CD4-positive, alpha-beta memory T cell (primary cell): ENCODE measurements at regions not wholly inside any gene's neighbourhood (a gene's known extent, or its start where the extent isn't known, plus 50 kb on each side); places are given as distances from the start of the nearest gene placed in this dataset.
"Not testable (repeated sequence)": the region's sequence is repeated elsewhere in the genome, so short reads cannot be mapped to it uniquely, and the experiment has no call there.

Source experiments
- CTCF ChIA-PET: fragments of 350-600 bp; sonication (Branson Sonifier 250); formaldehyde crosslinking; loops from one replicate; lab custom pipeline; 2021; ENCODE audit warnings: inconsistent platforms; ENCODE audit not compliant: partially characterized antibody; lab: Charles Lee
- POLR2A ChIA-PET: fragments of 350-600 bp; sonication (Branson Sonifier 250); formaldehyde crosslinking; loops from one replicate; lab custom pipeline; 2021; ENCODE audit not compliant: partially characterized antibody; lab: Charles Lee
- DNase-seq, 5 donors: peaks; one replicate each; pipeline versions ENCODE4 v3.0.0 to v3.0.0-alpha.2; 2020 to 2022; ENCODE audit warnings: mixed read lengths in 1 of 5
- H3K27ac ChIP-seq: one replicate; pipeline ENCODE4 v1.7.0; 2013; ENCODE audit warnings: low read depth, low read length
- H3K27me3 ChIP-seq: 2 replicates; pipeline ENCODE4 v1.7.0; 2013; ENCODE audit warnings: mild to moderate bottlenecking, low read length, moderate library complexity; ENCODE audit not compliant: insufficient read depth
- H3K36me3 ChIP-seq: 2 replicates; pipeline ENCODE4 v1.7.0; 2013; ENCODE audit warnings: mild to moderate bottlenecking, low read length, moderate library complexity; ENCODE audit not compliant: insufficient read depth
- H3K4me1 ChIP-seq: 2 replicates; pipeline ENCODE4 v1.7.0; 2013; ENCODE audit warnings: mild to moderate bottlenecking, low read length, moderate library complexity; ENCODE audit not compliant: insufficient read depth
- H3K4me3 ChIP-seq, 2 donors: one replicate each; pipeline ENCODE4 v1.7.0; 2013; ENCODE audit warnings: low read length in 2 of 2, mild to moderate bottlenecking in 1 of 2
- H3K9me3 ChIP-seq, 2 donors: one replicate each; pipeline ENCODE4 v1.7.0; 2013; ENCODE audit warnings: low read length in 2 of 2, control low read depth in 1 of 2; ENCODE audit not compliant: control insufficient read depth in 1 of 2
- H3K27ac Mint-ChIP-seq, 7 donors: one replicate each; pipeline ENCODE4 v1.8.0; 2020 to 2021; ENCODE audit warnings: mixed read lengths in 7 of 7, mild to moderate bottlenecking in 6 of 7, inconsistent platforms in 3 of 7, moderate library complexity in 3 of 7
- H3K27me3 Mint-ChIP-seq, 2 donors: one replicate each; pipeline ENCODE4 v1.8.0; 2020 to 2021; ENCODE audit warnings: mixed read lengths in 2 of 2
- H3K36me3 Mint-ChIP-seq, 2 donors: one replicate each; pipeline ENCODE4 v1.8.0; 2020 to 2021; ENCODE audit warnings: mixed read lengths in 2 of 2, inconsistent platforms in 1 of 2, mild to moderate bottlenecking in 1 of 2
- H3K4me1 Mint-ChIP-seq, 4 donors: one replicate each; pipeline ENCODE4 v1.8.0; 2020 to 2021; ENCODE audit warnings: mixed read lengths in 4 of 4, mild to moderate bottlenecking in 1 of 4
- H3K4me3 Mint-ChIP-seq, 8 donors: one replicate each; pipeline ENCODE4 v1.8.0; 2020 to 2021; ENCODE audit warnings: mixed read lengths in 8 of 8, mild to moderate bottlenecking in 7 of 8, moderate library complexity in 6 of 8, inconsistent platforms in 3 of 8
- H3K9me3 Mint-ChIP-seq, 8 donors: one replicate each; pipeline ENCODE4 v1.8.0; 2020 to 2021; ENCODE audit warnings: mixed read lengths in 8 of 8, mild to moderate bottlenecking in 5 of 8, inconsistent platforms in 3 of 8, moderate library complexity in 1 of 8
- intact Hi-C: fragments of 100-400 bp; cut with micrococcal nuclease; formaldehyde crosslinking; loops from one replicate; pipeline ENCODE4 v1.15.1; 2023

- DNase-seq, result no peak
- Mint-ChIP-seq H3K4me1 (peaks cover 0 to 3% (median 0%) of the 10 kb centered on the region in 4 donors), H3K27ac (no peak overlapping the region), H3K9me3 (no peaks in the 10 kb centered on the region), H3K4me3 (no peak overlapping the region), H3K27me3 (peaks cover 3 to 8% of the 10 kb centered on the region in 2 donors), H3K36me3 (no peaks in the 10 kb centered on the region)
- no peaks in the 10 kb centered on the region for H3K4me1 ChIP-seq
- intact Hi-C loops, result no loop called here
- ChIA-PET POLR2A (no interaction called here), CTCF (no interaction called here)
- H3K27ac ChIP-seq, result no peak overlapping the region
- peaks cover under 1% of the 10 kb centered on the region for H3K27me3 ChIP-seq
- H3K36me3 ChIP-seq, result no peaks in the 10 kb centered on the region
- H3K9me3 ChIP-seq, result no peaks in the 10 kb centered on the region
- no peak overlapping the region for H3K4me3 ChIP-seq
Observed at GRCh38 chr18:62643181-62643580, 72.2 kb upstream of the PHLPP1 start.

- ChIA-PET CTCF (no interaction called here), POLR2A (no interaction called here)
- no peak for DNase-seq
- no peaks in the 10 kb centered on the region for H3K9me3 ChIP-seq
- no peaks in the 10 kb centered on the region for H3K4me1 Mint-ChIP-seq
- intact Hi-C loops, result no loop called here
- H3K4me3 Mint-ChIP-seq, result no peak overlapping the region
- peaks cover 4% of the 10 kb centered on the region for H3K27me3 ChIP-seq
- no peaks in the 10 kb centered on the region for H3K36me3 Mint-ChIP-seq
- H3K27ac Mint-ChIP-seq, result no peak overlapping the region
- H3K27ac ChIP-seq, result no peak overlapping the region
- no peaks in the 10 kb centered on the region for H3K4me1 ChIP-seq
- H3K36me3 ChIP-seq, result no peaks in the 10 kb centered on the region
- H3K4me3 ChIP-seq, result no peak overlapping the region
- H3K9me3 Mint-ChIP-seq, result no peaks in the 10 kb centered on the region
- H3K27me3 Mint-ChIP-seq, result peaks cover 2 to 4% of the 10 kb centered on the region in 2 donors
Observed at GRCh38 chr18:62644773-62645172, 70.6 kb upstream of the PHLPP1 start.

GRCh38 chr18:62647179-62647578, 68.2 kb upstream of the PHLPP1 start:
- no peak overlapping the region for H3K27ac ChIP-seq
- intact Hi-C loops, result no loop called here
- H3K36me3 ChIP-seq, result no peaks in the 10 kb centered on the region
- ChIA-PET POLR2A (no interaction called here), CTCF (no interaction called here)
- H3K4me3 ChIP-seq, result no peak overlapping the region
- H3K9me3 ChIP-seq, result no peaks in the 10 kb centered on the region
- Mint-ChIP-seq H3K4me3 (no peak overlapping the region), H3K9me3 (no peaks in the 10 kb centered on the region), H3K27ac (no peak overlapping the region), H3K27me3 (peaks cover 2 to 4% of the 10 kb centered on the region in 2 donors), H3K4me1 (peaks cover 0 to 2% (median 0%) of the 10 kb centered on the region in 4 donors), H3K36me3 (no peaks in the 10 kb centered on the region)
- no peak for DNase-seq
- no peaks in the 10 kb centered on the region for H3K4me1 ChIP-seq
- H3K27me3 ChIP-seq, result peaks cover 4% of the 10 kb centered on the region

GRCh38 chr18:62648045-62648678, 67.2 kb upstream of the PHLPP1 start:
- no peak overlapping the region for H3K4me3 ChIP-seq
- DNase-seq, result no peak
- no peaks in the 10 kb centered on the region for H3K9me3 ChIP-seq
- no peaks in the 10 kb centered on the region for H3K4me1 ChIP-seq
- H3K27ac Mint-ChIP-seq, result no peak overlapping the region
- POLR2A ChIA-PET, result interaction anchor here (0.6 kb wide), 1 partner anchor 765 kb away, joined by 3 read pairs; no protein-coding TSS in a partner anchor
- H3K36me3 Mint-ChIP-seq, result no peaks in the 10 kb centered on the region
- H3K4me3 Mint-ChIP-seq, result no peak overlapping the region
- CTCF ChIA-PET, result interaction anchor here (1.6 kb wide), 1 partner anchor 10 kb away, joined by 5 read pairs; no protein-coding TSS in a partner anchor
- intact Hi-C loops, result no loop called here
- H3K27me3 ChIP-seq, result peaks cover 4% of the 10 kb centered on the region
- H3K36me3 ChIP-seq, result no peaks in the 10 kb centered on the region
- H3K27ac ChIP-seq, result no peak overlapping the region
- peaks cover 0 to 2% (median 0%) of the 10 kb centered on the region in 4 donors for H3K4me1 Mint-ChIP-seq
- H3K27me3 Mint-ChIP-seq, result peaks cover 3 to 4% of the 10 kb centered on the region in 2 donors
- no peaks in the 10 kb centered on the region for H3K9me3 Mint-ChIP-seq

- POLR2A ChIA-PET, result no interaction called here
- CTCF ChIA-PET, result no interaction called here
- H3K4me1 ChIP-seq, result no peaks in the 10 kb centered on the region
- H3K9me3 ChIP-seq, result no peaks in the 10 kb centered on the region
- H3K27me3 ChIP-seq, result peaks cover 4% of the 10 kb centered on the region
- H3K27ac Mint-ChIP-seq, result peak overlapping the region in 1 of 7 donors; percentile 32
- no peak overlapping the region for H3K4me3 Mint-ChIP-seq
- intact Hi-C loops, result no loop called here
- H3K27me3 Mint-ChIP-seq, result peaks cover 4% of the 10 kb centered on the region in 2 donors
- no peaks in the 10 kb centered on the region for H3K36me3 ChIP-seq
- no peak overlapping the region for H3K27ac ChIP-seq
- H3K9me3 Mint-ChIP-seq, result no peaks in the 10 kb centered on the region
- H3K4me1 Mint-ChIP-seq, result peaks cover 0 to 2% (median 0%) of the 10 kb centered on the region in 4 donors
- no peaks in the 10 kb centered on the region for H3K36me3 Mint-ChIP-seq
- no peak overlapping the region for H3K4me3 ChIP-seq
- DNase-seq, result no peak
Observed at GRCh38 chr18:62651276-62652056, 63.9 kb upstream of the PHLPP1 start.

GRCh38 chr18:62652057-62652629, 63.2 kb upstream of the PHLPP1 start:
- H3K4me1 Mint-ChIP-seq, DNase-seq, H3K27me3 Mint-ChIP-seq, H3K4me3 Mint-ChIP-seq, H3K9me3 ChIP-seq, H3K4me1 ChIP-seq, H3K36me3 Mint-ChIP-seq, H3K27ac ChIP-seq, intact Hi-C loops, CTCF ChIA-PET, H3K36me3 ChIP-seq, H3K27me3 ChIP-seq, POLR2A ChIA-PET, H3K4me3 ChIP-seq, H3K27ac Mint-ChIP-seq, H3K9me3 Mint-ChIP-seq: not testable (repeated sequence)

- no peaks in the 10 kb centered on the region for H3K36me3 Mint-ChIP-seq
- peaks cover 0 to 2% (median 0%) of the 10 kb centered on the region in 4 donors for H3K4me1 Mint-ChIP-seq
- H3K4me3 Mint-ChIP-seq, result no peak overlapping the region
- H3K9me3 Mint-ChIP-seq, result no peaks in the 10 kb centered on the region
- H3K27ac Mint-ChIP-seq, result no peak overlapping the region
- intact Hi-C loops, result no loop called here
- no peaks in the 10 kb centered on the region for H3K36me3 ChIP-seq
- ChIA-PET POLR2A (no interaction called here), CTCF (no interaction called here)
- no peak for DNase-seq
- H3K4me3 ChIP-seq, result no peak overlapping the region
- no peaks in the 10 kb centered on the region for H3K27me3 ChIP-seq
- no peaks in the 10 kb centered on the region for H3K4me1 ChIP-seq
- H3K27ac ChIP-seq, result no peak overlapping the region
- peaks cover 0 to 3% of the 10 kb centered on the region in 2 donors for H3K27me3 Mint-ChIP-seq
- no peaks in the 10 kb centered on the region for H3K9me3 ChIP-seq
Observed at GRCh38 chr18:62655520-62656219, 59.7 kb upstream of the PHLPP1 start.
